ENCODE measurements at regions not wholly inside any gene's neighbourhood (a gene's known extent, or its start where the extent isn't known, plus 50 kb on each side); places are given as distances from the start of the nearest gene placed in this dataset.

DNA sequence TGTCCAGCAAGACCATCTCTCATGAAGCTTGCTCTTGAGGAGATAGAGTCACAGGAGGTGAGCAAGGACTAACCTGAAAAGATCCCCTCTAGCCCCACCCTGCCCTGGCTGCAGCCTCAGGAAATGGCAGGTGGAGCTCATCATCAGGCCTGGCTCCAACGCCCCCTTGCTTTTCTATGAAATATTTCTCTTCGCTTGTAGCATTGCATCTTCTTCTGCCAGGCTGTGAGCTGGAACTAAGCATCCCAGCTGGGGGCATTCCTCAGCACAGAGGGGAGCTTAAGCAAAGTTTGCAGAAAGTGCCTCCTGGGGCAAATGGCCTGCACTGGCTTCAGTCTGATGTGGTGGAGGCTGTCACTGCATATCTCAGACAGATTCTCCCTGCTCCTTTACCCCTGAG lies 90.1 kb upstream of the LGALSL start (continued):
- TF ChIP-seq, protein P1, sequence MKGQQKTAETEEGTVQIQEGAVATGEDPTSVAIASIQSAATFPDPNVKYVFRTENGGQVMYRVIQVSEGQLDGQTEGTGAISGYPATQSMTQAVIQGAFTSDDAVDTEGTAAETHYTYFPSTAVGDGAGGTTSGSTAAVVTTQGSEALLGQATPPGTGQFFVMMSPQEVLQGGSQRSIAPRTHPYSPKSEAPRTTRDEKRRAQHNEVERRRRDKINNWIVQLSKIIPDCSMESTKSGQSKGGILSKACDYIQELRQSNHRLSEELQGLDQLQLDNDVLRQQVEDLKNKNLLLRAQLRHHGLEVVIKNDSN (IDR thresholded peaks at IDR 0.05; ENCODE audit: borderline replicate concordance, low read depth), result no peak
- TF ChIP-seq RFX5 (IDR thresholded peaks at IDR 0.05; ENCODE audit: low read length), result no peak

DNA sequence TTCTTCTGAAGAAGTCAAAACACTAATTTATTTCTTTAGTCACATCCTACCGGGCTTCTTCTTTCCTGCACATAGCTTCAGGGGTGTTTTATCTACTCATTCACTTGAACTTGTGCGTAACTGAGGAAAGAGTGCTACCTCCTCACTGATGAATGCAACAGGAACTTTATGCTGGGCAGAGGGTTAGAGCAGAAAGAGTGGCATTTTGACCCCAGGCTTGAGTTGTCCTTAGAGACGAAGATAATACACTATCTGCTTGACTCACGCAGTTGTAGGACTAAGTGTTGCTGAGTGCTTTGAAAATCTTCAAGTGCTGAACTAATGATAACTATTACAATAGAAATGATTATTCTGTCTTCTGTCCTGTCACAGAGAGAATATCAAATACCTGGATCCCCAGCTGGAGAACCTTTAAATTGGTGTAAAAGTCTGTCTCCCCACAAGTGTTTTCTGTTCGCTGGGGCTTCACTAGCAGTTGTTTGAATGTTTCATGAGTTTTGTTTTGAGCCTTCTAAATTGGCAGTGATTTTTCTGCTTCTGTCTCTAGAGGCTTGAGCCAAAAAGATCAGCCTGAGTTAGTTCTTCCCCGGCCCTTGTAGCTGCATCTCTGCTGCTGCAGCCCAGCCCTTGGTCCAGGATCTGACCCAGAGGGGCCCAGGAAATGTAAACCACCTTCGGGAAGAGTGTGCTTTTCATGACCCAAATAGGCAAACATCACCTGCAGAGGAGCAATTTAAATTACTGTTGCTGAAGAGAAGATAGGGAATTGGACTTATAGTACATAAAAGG lies 86.3 kb upstream of the LGALSL start:
- H3K9me3 ChIP-seq, result no peaks in the 10 kb centered on the region
- no peak overlapping the region for H3K4me3 ChIP-seq (ENCODE audit: low read depth in 2 of 2, low read length in 1 of 2)
- TF ChIP-seq, protein P2, sequence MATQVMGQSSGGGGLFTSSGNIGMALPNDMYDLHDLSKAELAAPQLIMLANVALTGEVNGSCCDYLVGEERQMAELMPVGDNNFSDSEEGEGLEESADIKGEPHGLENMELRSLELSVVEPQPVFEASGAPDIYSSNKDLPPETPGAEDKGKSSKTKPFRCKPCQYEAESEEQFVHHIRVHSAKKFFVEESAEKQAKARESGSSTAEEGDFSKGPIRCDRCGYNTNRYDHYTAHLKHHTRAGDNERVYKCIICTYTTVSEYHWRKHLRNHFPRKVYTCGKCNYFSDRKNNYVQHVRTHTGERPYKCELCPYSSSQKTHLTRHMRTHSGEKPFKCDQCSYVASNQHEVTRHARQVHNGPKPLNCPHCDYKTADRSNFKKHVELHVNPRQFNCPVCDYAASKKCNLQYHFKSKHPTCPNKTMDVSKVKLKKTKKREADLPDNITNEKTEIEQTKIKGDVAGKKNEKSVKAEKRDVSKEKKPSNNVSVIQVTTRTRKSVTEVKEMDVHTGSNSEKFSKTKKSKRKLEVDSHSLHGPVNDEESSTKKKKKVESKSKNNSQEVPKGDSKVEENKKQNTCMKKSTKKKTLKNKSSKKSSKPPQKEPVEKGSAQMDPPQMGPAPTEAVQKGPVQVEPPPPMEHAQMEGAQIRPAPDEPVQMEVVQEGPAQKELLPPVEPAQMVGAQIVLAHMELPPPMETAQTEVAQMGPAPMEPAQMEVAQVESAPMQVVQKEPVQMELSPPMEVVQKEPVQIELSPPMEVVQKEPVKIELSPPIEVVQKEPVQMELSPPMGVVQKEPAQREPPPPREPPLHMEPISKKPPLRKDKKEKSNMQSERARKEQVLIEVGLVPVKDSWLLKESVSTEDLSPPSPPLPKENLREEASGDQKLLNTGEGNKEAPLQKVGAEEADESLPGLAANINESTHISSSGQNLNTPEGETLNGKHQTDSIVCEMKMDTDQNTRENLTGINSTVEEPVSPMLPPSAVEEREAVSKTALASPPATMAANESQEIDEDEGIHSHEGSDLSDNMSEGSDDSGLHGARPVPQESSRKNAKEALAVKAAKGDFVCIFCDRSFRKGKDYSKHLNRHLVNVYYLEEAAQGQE (IDR thresholded peaks at IDR 0.05; ENCODE audit: low read depth, low read length), result no peak
- no peak for TF ChIP-seq JUND (IDR thresholded peaks at IDR 0.05)
- TF ChIP-seq, protein P3, sequence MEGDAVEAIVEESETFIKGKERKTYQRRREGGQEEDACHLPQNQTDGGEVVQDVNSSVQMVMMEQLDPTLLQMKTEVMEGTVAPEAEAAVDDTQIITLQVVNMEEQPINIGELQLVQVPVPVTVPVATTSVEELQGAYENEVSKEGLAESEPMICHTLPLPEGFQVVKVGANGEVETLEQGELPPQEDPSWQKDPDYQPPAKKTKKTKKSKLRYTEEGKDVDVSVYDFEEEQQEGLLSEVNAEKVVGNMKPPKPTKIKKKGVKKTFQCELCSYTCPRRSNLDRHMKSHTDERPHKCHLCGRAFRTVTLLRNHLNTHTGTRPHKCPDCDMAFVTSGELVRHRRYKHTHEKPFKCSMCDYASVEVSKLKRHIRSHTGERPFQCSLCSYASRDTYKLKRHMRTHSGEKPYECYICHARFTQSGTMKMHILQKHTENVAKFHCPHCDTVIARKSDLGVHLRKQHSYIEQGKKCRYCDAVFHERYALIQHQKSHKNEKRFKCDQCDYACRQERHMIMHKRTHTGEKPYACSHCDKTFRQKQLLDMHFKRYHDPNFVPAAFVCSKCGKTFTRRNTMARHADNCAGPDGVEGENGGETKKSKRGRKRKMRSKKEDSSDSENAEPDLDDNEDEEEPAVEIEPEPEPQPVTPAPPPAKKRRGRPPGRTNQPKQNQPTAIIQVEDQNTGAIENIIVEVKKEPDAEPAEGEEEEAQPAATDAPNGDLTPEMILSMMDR (IDR thresholded peaks at IDR 0.05), result no peak
- H3K4me1 ChIP-seq (ENCODE audit: control insufficient read depth in 1 of 2, insufficient read depth in 2 of 2, low read depth in 1 of 2, low read length in 1 of 2), result no peaks in the 10 kb centered on the region
- no peaks in the 10 kb centered on the region for H3F3A ChIP-seq (replicated peaks; ENCODE audit: insufficient read depth)
- H3K27me3 ChIP-seq (ENCODE audit: insufficient read depth), result peaks cover 17% of the 10 kb centered on the region; the same call in 1 of the 2 replicates
- no peaks in the 10 kb centered on the region for H3K9me2 ChIP-seq
- CTCF ChIA-PET, result no interaction called here
- no peaks in the 10 kb centered on the region for H4K20me1 ChIP-seq (ENCODE audit: insufficient read depth)
- H2AFZ ChIP-seq (ENCODE audit: low read depth), result no peak overlapping the region
- DNase-seq, result no peak
- WGBS (ENCODE audit: low lambda C conversion rate), result 48% methylated on average over 7 of the region's 7 CpGs
- H3K27ac ChIP-seq (ENCODE audit: low read depth in 2 of 2, low read length in 1 of 2), result no peak overlapping the region
- no peak overlapping the region for H3K4me2 ChIP-seq
- H3K79me2 ChIP-seq (ENCODE audit: insufficient read depth), result no peaks in the 10 kb centered on the region
- no peaks in the 10 kb centered on the region for H3K36me3 ChIP-seq (replicated peaks in 1 of 2; ENCODE audit: control insufficient read depth in 1 of 2, insufficient read depth in 2 of 2, low read length in 1 of 2)
- H3K9ac ChIP-seq, result no peak overlapping the region
- POLR2A ChIA-PET, result no interaction called here

DNA sequence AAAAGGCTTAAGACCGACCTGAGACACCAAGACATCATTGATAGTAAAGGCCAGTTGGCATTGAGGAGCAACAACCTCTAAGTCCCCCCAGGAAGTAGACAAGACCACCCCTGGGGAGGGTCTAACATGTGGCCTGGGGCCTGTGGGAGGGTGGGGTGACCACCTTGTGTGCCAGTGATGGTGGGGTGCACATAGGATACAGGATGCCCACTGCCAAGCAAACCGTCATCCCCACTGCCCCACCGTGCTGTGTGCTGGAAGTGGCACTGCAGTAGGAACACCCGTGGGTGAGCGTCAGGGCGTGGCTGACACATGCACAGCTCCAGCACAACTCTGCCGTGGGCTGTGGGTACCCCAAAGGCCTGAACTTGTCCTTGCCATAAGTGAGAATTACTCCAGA lies 84.3 kb upstream of the LGALSL start:
- TF ChIP-seq GABPA (IDR thresholded peaks at IDR 0.05; ENCODE audit: low read depth), result no peak
- TF ChIP-seq, protein P4, sequence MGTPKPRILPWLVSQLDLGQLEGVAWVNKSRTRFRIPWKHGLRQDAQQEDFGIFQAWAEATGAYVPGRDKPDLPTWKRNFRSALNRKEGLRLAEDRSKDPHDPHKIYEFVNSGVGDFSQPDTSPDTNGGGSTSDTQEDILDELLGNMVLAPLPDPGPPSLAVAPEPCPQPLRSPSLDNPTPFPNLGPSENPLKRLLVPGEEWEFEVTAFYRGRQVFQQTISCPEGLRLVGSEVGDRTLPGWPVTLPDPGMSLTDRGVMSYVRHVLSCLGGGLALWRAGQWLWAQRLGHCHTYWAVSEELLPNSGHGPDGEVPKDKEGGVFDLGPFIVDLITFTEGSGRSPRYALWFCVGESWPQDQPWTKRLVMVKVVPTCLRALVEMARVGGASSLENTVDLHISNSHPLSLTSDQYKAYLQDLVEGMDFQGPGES (IDR thresholded peaks at IDR 0.05; ENCODE audit: low read depth, low read length), result no peak
- TF ChIP-seq RFX5 (IDR thresholded peaks at IDR 0.05; ENCODE audit: low read length), result no peak
- TF ChIP-seq, protein P5, sequence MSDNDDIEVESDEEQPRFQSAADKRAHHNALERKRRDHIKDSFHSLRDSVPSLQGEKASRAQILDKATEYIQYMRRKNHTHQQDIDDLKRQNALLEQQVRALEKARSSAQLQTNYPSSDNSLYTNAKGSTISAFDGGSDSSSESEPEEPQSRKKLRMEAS (IDR thresholded peaks at IDR 0.05; ENCODE audit: low read depth), result no peak
- no peak for TF ChIP-seq YY1 (IDR thresholded peaks at IDR 0.05; ENCODE audit: low read depth)
- no peak for TF ChIP-seq RAD21 (IDR thresholded peaks at IDR 0.05; ENCODE audit: low read length)
- no peak for TF ChIP-seq EP300 (IDR thresholded peaks at IDR 0.05; ENCODE audit: borderline replicate concordance in 1 of 2, low read depth in 1 of 2, low read length in 1 of 2)
- no peak for TF ChIP-seq POLR2AphosphoS5 (IDR thresholded peaks at IDR 0.05; ENCODE audit: low read depth, low read length)
- no peak for TF ChIP-seq MEF2A (IDR thresholded peaks at IDR 0.05; ENCODE audit: borderline replicate concordance, low read depth)
- no peak for TF ChIP-seq MXI1 (IDR thresholded peaks at IDR 0.05; ENCODE audit: low read depth, low read length)
- TF ChIP-seq GATA2 (CRISPR knock-in tag; IDR thresholded peaks at IDR 0.05), result no peak
- TF ChIP-seq SIN3A (IDR thresholded peaks at IDR 0.05; ENCODE audit: borderline replicate concordance, low read depth, low read length), result no peak
- no peaks in the 10 kb centered on the region for H3K9me2 ChIP-seq
- POLR2A ChIA-PET, result no interaction called here
- H4K20me1 ChIP-seq (ENCODE audit: insufficient read depth), result no peaks in the 10 kb centered on the region
- 56% methylated on average over 4 of the region's 7 CpGs for WGBS (ENCODE audit: low lambda C conversion rate)
- no peak overlapping the region for H3K4me3 ChIP-seq (ENCODE audit: low read depth in 2 of 2, low read length in 1 of 2)
- H3K9ac ChIP-seq, result no peak overlapping the region
- no peaks in the 10 kb centered on the region for H3F3A ChIP-seq (replicated peaks; ENCODE audit: insufficient read depth)
- no peaks in the 10 kb centered on the region for H3K79me2 ChIP-seq (ENCODE audit: insufficient read depth)
- no peaks in the 10 kb centered on the region for H3K9me3 ChIP-seq
- CTCF ChIA-PET, result no interaction called here
- H2AFZ ChIP-seq (ENCODE audit: low read depth), result no peak overlapping the region
- no peak overlapping the region for H3K27ac ChIP-seq (ENCODE audit: low read depth in 2 of 2, low read length in 1 of 2)
- H3K27me3 ChIP-seq (ENCODE audit: insufficient read depth), result peaks cover 17% of the 10 kb centered on the region; the same call in 1 of the 2 replicates
- no peak for DNase-seq
- no peaks in the 10 kb centered on the region for H3K36me3 ChIP-seq (replicated peaks in 1 of 2; ENCODE audit: control insufficient read depth in 1 of 2, insufficient read depth in 2 of 2, low read length in 1 of 2)
- no peak overlapping the region for H3K4me2 ChIP-seq
- H3K4me1 ChIP-seq (ENCODE audit: control insufficient read depth in 1 of 2, insufficient read depth in 2 of 2, low read depth in 1 of 2, low read length in 1 of 2), result no peaks in the 10 kb centered on the region; a peak in 1 of 4 replicates

Data from SK-N-SH (cell line).